Smooth muscle cell (in vitro differentiated cells): ENCODE measurements at regions not wholly inside any gene's neighbourhood (a gene's known extent, or its start where the extent isn't known, plus 50 kb on each side); places are given as distances from the start of the nearest gene placed in this dataset.
A peak's percentile ranks its signal among the peaks of the same experiment; 100 is the strongest.

Experiments
- DNase-seq: peaks from one replicate; lab custom pipeline; 2025; ENCODE audit not compliant: unreplicated experiment; lab: John Stamatoyannopoulos, UW
- H2AFZ ChIP-seq: fragments of 200-600 bp; sonication (generic); 2 replicates; pipeline ENCODE4 v1.6.0; 2016; ENCODE audit warnings: antibody characterized with exemption, low read depth, mild to moderate bottlenecking
- H3F3A ChIP-seq: fragments of 200-600 bp; sonication (generic); 2 replicates; pipeline ENCODE4 v1.6.0; 2017; ENCODE audit warnings: antibody characterized with exemption, low read depth
- H3K27ac ChIP-seq: fragments of 200-600 bp; sonication (generic); 2 replicates; pipeline ENCODE4 v1.5.1; 2016; ENCODE audit warnings: low read depth, mild to moderate bottlenecking
- H3K27me3 ChIP-seq: fragments of 200-600 bp; sonication (generic); 2 replicates; pipeline ENCODE4 v1.6.1; 2016; ENCODE audit warnings: low read depth, mild to moderate bottlenecking
- H3K36me3 ChIP-seq: fragments of 200-600 bp; sonication (generic); 2 replicates; pipeline ENCODE4 v1.5.1; 2016; ENCODE audit warnings: low read depth
- H3K4me1 ChIP-seq: fragments of 200-600 bp; sonication (generic); 2 replicates; pipeline ENCODE4 v1.5.1; 2016; ENCODE audit warnings: low read depth
- H3K4me2 ChIP-seq: fragments of 200-600 bp; sonication (generic); 2 replicates; pipeline ENCODE4 v1.6.0; 2016; ENCODE audit warnings: mild to moderate bottlenecking
- H3K4me3 ChIP-seq: fragments of 200-600 bp; sonication (generic); 2 replicates; pipeline ENCODE4 v1.5.1; 2016; ENCODE audit warnings: mild to moderate bottlenecking
- H3K79me2 ChIP-seq: fragments of 200-600 bp; sonication (generic); 2 replicates; pipeline ENCODE4 v1.6.0; 2016; ENCODE audit warnings: low read depth, mild to moderate bottlenecking
- H3K9ac ChIP-seq: fragments of 200-600 bp; sonication (generic); 2 replicates; pipeline ENCODE4 v1.6.0; 2016; ENCODE audit warnings: low read depth
- H3K9me3 ChIP-seq: fragments of 200-600 bp; sonication (generic); replicated peaks from 2 replicates; pipeline ENCODE4 v1.5.1; 2016; ENCODE audit warnings: low read depth
- H4K20me1 ChIP-seq: fragments of 200-600 bp; sonication (generic); 2 replicates; pipeline ENCODE4 v1.6.0; 2016; ENCODE audit warnings: low read depth
- CTCF ChIP-seq: fragments of 200-600 bp; sonication (generic); IDR thresholded peaks from 2 replicates; pipeline ENCODE4 v1.5.1; 2017; ENCODE audit warnings: borderline replicate concordance, mild to moderate bottlenecking, antibody characterized with exemption; ENCODE audit not compliant: insufficient read depth, poor library complexity, severe bottlenecking
- WGBS: methylation state at CpG from one replicate; pipeline ENCODE4 v1.1.7; 2016; ENCODE audit warnings: low lambda C conversion rate; 5-methylcytosine and 5-hydroxymethylcytosine counted together

- DNase-seq: no peak
- Histone ChIP-seq H3K4me2 (no peak overlapping the region), H3K36me3 (no peaks in the 10 kb centered on the region), H3K4me1 (peaks cover 11% of the 10 kb centered on the region), H3F3A (no peaks in the 10 kb centered on the region), H4K20me1 (no peaks in the 10 kb centered on the region), H3K9me3 (no peaks in the 10 kb centered on the region), H2AFZ (no peak overlapping the region), H3K79me2 (no peaks in the 10 kb centered on the region), H3K27me3 (no peaks in the 10 kb centered on the region), H3K4me3 (no peak overlapping the region), H3K9ac (no peak overlapping the region), H3K27ac (no peak overlapping the region)
- no peak for TF ChIP-seq CTCF
- 85% methylated on average over 7 of the region's 7 CpGs for WGBS
Measured at GRCh38 chrX:40479777-40480318, 100.9 kb upstream of the ATP6AP2 start.

GRCh38 chrX:40478474-40479065 lies 102.2 kb upstream of the ATP6AP2 start:
- no peaks in the 10 kb centered on the region for H3K79me2 ChIP-seq
- H3K27ac ChIP-seq: no peak overlapping the region
- no peak overlapping the region for H3K4me3 ChIP-seq
- WGBS: 74% methylated on average over 2 of the region's 2 CpGs
- H3K27me3 ChIP-seq: no peaks in the 10 kb centered on the region
- H2AFZ ChIP-seq: no peak overlapping the region
- TF ChIP-seq CTCF: no peak
- H3K9ac ChIP-seq: no peak overlapping the region
- H3K4me2 ChIP-seq: no peak overlapping the region
- no peaks in the 10 kb centered on the region for H4K20me1 ChIP-seq
- H3K4me1 ChIP-seq: peaks cover 13% of the 10 kb centered on the region
- DNase-seq: no peak
- H3F3A ChIP-seq: no peaks in the 10 kb centered on the region
- H3K9me3 ChIP-seq: no peaks in the 10 kb centered on the region
- H3K36me3 ChIP-seq: no peaks in the 10 kb centered on the region

- no peak overlapping the region for H2AFZ ChIP-seq
- no peak overlapping the region for H3K27ac ChIP-seq
- H3K9me3 ChIP-seq: no peaks in the 10 kb centered on the region
- H3F3A ChIP-seq: no peaks in the 10 kb centered on the region
- 68% methylated on average over 7 of the region's 7 CpGs for WGBS
- no peak overlapping the region for H3K4me2 ChIP-seq
- no peak overlapping the region for H3K4me3 ChIP-seq
- no peak for TF ChIP-seq CTCF
- H3K9ac ChIP-seq: no peak overlapping the region
- H3K79me2 ChIP-seq: no peaks in the 10 kb centered on the region
- no peaks in the 10 kb centered on the region for H3K36me3 ChIP-seq
- DNase-seq: no peak
- peaks cover 23% of the 10 kb centered on the region for H3K4me1 ChIP-seq
- H3K27me3 ChIP-seq: no peaks in the 10 kb centered on the region
- H4K20me1 ChIP-seq: no peaks in the 10 kb centered on the region
Measured at GRCh38 chrX:40476958-40477357, 103.8 kb upstream of the ATP6AP2 start.

GRCh38 chrX:40474645-40475044 lies 106.1 kb upstream of the ATP6AP2 start:
- Histone ChIP-seq H3K4me2 (peak overlapping the region; percentile 47), H3K36me3 (no peaks in the 10 kb centered on the region), H3K79me2 (no peaks in the 10 kb centered on the region), H3F3A (no peaks in the 10 kb centered on the region), H3K27ac (peak overlapping the region; percentile 4), H3K4me1 (peaks cover 26% of the 10 kb centered on the region), H2AFZ (no peak overlapping the region), H3K27me3 (no peaks in the 10 kb centered on the region), H3K9ac (no peak overlapping the region), H3K9me3 (no peaks in the 10 kb centered on the region), H3K4me3 (no peak overlapping the region), H4K20me1 (no peaks in the 10 kb centered on the region)
- TF ChIP-seq CTCF: no peak
- DNase-seq: no peak
- 53% methylated on average over 9 of the region's 9 CpGs for WGBS
